PC-9 (cell line): ENCODE measurements at regions not wholly inside any gene's neighbourhood (a gene's known extent, or its start where the extent isn't known, plus 50 kb on each side); places are given as distances from the start of the nearest gene placed in this dataset.

Experiments
- CTCF ChIP-seq: fragments of 200-600 bp; sonication (generic); conservative IDR thresholded peaks from 2 replicates; pipeline ENCODE4 v1.6.1; 2017; ENCODE audit warnings: mixed run types, antibody characterized with exemption, mild to moderate bottlenecking, moderate library complexity
- EZH2 ChIP-seq: fragments of 200-600 bp; sonication (generic); IDR thresholded peaks from 2 replicates; pipeline ENCODE4 v1.8.0; 2017; ENCODE audit warnings: antibody characterized with exemption, low read depth

GRCh38 chr11:41779401-41779960 lies 320.0 kb upstream of the LRRC4C start:
- TF ChIP-seq EZH2 = no peak
- no peak for TF ChIP-seq CTCF
